Body of pancreas (tissue), 4 donors: ENCODE measurements at regions not wholly inside any gene's neighbourhood (a gene's known extent, or its start where the extent isn't known, plus 50 kb on each side); places are given as distances from the start of the nearest gene placed in this dataset.
"Not testable (repeated sequence)": the region's sequence is repeated elsewhere in the genome, so short reads cannot be mapped to it uniquely, and the experiment has no call there.

Experiments
- ATAC-seq: fragments of 150-250 bp; one replicate; pipeline ENCODE4 v1.9.1; 2016
- DNase-seq, 4 donors: peaks; one replicate each; pipeline ENCODE4 v3.0.0-alpha.2; 2019
- H3K27ac ChIP-seq, 4 donors: fragments of 200-600 bp; sonication (generic); 1 replicate in 3 of 4; 2 replicates in 1 of 4; pipeline versions ENCODE4 v1.5.1 to v1.6.1; 2016 to 2019; ENCODE audit warnings: mild to moderate bottlenecking in 1 of 4, mixed read lengths in 1 of 4, moderate library complexity in 1 of 4
- H3K27me3 ChIP-seq, 2 donors: fragments of 200-600 bp; sonication (generic); one replicate each; pipeline ENCODE4 v1.6.0; 2016; ENCODE audit warnings: mild to moderate bottlenecking in 1 of 2
- H3K36me3 ChIP-seq, 2 donors: fragments of 200-600 bp; sonication (generic); replicated peaks in 1 of 2; 2 replicates each; pipeline ENCODE4 v1.5.1; 2016; ENCODE audit warnings: low read depth in 2 of 2; ENCODE audit not compliant: insufficient read depth in 1 of 2
- H3K4me1 ChIP-seq: fragments of 200-600 bp; sonication (generic); one replicate; pipeline ENCODE4 v1.6.0; 2016
- H3K4me3 ChIP-seq, 2 donors: fragments of 200-600 bp; sonication (generic); 1 replicate in 1 of 2; 2 replicates in 1 of 2; pipeline ENCODE4 v1.5.1; 2016 to 2019
- H3K9me3 ChIP-seq, 3 donors: fragments of 200-600 bp; sonication (generic); 1 replicate in 2 of 3; 2 replicates in 1 of 3; pipeline ENCODE4 v1.5.1; 2016
- POLR2A ChIP-seq, 3 donors: fragments of 450-650 bp; IDR thresholded peaks; one replicate each; pipeline ENCODE4 v1.6.1; 2016; ENCODE audit warnings: antibody characterized with exemption in 3 of 3, mild to moderate bottlenecking in 2 of 3
- WGBS, 2 donors: methylation state at CpG; one replicate each; pipeline ENCODE4 v1.1.5; 2017; 5-methylcytosine and 5-hydroxymethylcytosine counted together
- intact Hi-C: fragments of 100-400 bp; cut with DNase I; formaldehyde crosslinking; loops from one replicate; pipeline ENCODE4 v1.15.1; 2023
- TF ChIP-seq, protein P1 (sequence below), 7 experiments: fragments of 450-650 bp in 4 of 7; fragments of 200-600 bp in 3 of 7; sonication (generic) in 3 of 7; IDR thresholded peaks; one replicate each; pipeline ENCODE4 v1.5.1; 2016 to 2019; ENCODE audit warnings: antibody characterized with exemption in 7 of 7

- TF ChIP-seq, protein P1, sequence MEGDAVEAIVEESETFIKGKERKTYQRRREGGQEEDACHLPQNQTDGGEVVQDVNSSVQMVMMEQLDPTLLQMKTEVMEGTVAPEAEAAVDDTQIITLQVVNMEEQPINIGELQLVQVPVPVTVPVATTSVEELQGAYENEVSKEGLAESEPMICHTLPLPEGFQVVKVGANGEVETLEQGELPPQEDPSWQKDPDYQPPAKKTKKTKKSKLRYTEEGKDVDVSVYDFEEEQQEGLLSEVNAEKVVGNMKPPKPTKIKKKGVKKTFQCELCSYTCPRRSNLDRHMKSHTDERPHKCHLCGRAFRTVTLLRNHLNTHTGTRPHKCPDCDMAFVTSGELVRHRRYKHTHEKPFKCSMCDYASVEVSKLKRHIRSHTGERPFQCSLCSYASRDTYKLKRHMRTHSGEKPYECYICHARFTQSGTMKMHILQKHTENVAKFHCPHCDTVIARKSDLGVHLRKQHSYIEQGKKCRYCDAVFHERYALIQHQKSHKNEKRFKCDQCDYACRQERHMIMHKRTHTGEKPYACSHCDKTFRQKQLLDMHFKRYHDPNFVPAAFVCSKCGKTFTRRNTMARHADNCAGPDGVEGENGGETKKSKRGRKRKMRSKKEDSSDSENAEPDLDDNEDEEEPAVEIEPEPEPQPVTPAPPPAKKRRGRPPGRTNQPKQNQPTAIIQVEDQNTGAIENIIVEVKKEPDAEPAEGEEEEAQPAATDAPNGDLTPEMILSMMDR (IDR thresholded peaks at IDR 0.05) = no peak
- no peak for TF ChIP-seq POLR2A (IDR thresholded peaks at IDR 0.05)
- ATAC-seq = no peak
- H3K27ac ChIP-seq = no peak overlapping the region
- H3K9me3 ChIP-seq = no peaks in the 10 kb centered on the region
- no peak overlapping the region for H3K4me3 ChIP-seq
- intact Hi-C loops = no loop called here
- no peak for DNase-seq
- H3K4me1 ChIP-seq = no peaks in the 10 kb centered on the region
- H3K36me3 ChIP-seq = no peaks in the 10 kb centered on the region
- no peaks in the 10 kb centered on the region for H3K27me3 ChIP-seq
Observed at GRCh38 chr18:1777843-1778242, 793.5 kb downstream of the METTL4 start.

DNA sequence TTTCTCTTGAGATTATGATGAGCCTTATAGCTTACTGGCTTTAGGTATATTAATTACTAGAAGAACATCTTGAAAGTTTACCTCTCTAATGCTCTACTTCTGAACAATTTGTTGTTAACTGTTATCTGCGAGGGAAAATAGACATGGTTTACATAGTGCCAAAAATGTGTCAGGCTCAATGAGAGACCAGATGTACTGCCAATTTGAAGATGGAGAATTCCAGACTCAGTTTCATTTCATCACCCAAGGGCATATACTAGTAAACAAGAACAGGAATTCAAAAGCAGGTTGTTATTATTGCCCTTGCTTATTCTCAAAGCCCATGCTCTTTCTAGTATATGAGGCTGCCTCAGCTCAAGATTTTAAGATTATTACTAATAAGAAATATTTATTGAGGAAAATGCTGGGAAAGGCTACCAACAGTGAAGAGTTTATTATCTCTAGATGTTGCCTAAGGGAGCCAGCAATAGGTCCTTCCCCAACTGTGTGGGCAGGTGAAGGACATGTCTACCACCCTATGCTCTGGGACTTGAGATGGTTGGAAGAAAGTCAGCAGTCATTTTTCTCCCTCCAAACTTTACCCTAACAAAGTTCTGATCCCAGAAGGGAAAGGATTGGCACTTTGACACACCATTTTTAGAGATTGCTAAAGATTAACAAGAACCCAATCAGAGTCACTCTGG lies 792.7 kb downstream of the METTL4 start:
- H3K9me3 ChIP-seq = no peaks in the 10 kb centered on the region
- H3K27ac ChIP-seq = no peak overlapping the region
- H3K4me1 ChIP-seq = no peaks in the 10 kb centered on the region
- H3K4me3 ChIP-seq = no peak overlapping the region
- no peaks in the 10 kb centered on the region for H3K27me3 ChIP-seq
- intact Hi-C loops = no loop called here
- DNase-seq (no peak), ATAC-seq (no peak)
- 14 to 41% methylated on average over 1 of the region's 1 CpG for WGBS, 2 donors
- no peak for TF ChIP-seq POLR2A (IDR thresholded peaks at IDR 0.05)
- TF ChIP-seq, protein P1 (IDR thresholded peaks at IDR 0.05) = no peak
- no peaks in the 10 kb centered on the region for H3K36me3 ChIP-seq

DNA sequence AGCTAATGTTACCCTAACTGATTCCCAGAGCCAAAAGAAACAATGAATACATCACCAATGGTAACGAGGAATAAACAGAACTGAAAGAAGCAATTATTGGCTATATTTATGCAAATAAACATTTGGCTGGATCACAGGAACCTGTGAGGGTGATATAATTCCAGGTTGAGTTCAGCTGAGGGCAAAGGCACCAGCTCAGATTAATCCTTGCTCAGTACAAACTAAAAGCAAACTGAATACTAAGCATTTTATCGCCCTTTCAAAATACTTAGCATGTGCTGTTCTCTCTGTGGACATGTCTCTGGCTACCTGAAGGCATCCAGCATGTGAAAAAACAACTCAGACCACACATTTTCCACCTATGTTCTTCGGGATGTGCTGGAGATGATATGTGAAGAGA lies 791.7 kb downstream of the METTL4 start:
- H3K27ac ChIP-seq = no peak overlapping the region
- no peaks in the 10 kb centered on the region for H3K27me3 ChIP-seq
- WGBS, 2 donors = 47 to 48% methylated on average over 3 of the region's 3 CpGs
- TF ChIP-seq POLR2A (IDR thresholded peaks at IDR 0.05) = no peak
- TF ChIP-seq, protein P1 (IDR thresholded peaks at IDR 0.05) = no peak
- H3K36me3 ChIP-seq = no peaks in the 10 kb centered on the region
- ATAC-seq = no peak
- H3K4me3 ChIP-seq = no peak overlapping the region
- H3K9me3 ChIP-seq = no peaks in the 10 kb centered on the region
- no peak for DNase-seq
- no peaks in the 10 kb centered on the region for H3K4me1 ChIP-seq
- intact Hi-C loops = no loop called here

GRCh38 chr18:1784113-1784512 lies 787.2 kb downstream of the METTL4 start:
- intact Hi-C loops = no loop called here
- TF ChIP-seq, protein P1 (IDR thresholded peaks at IDR 0.05) = no peak
- H3K9me3 ChIP-seq = no peaks in the 10 kb centered on the region
- 71 to 76% methylated on average over 4 to 5 of the region's 5 CpGs for WGBS, 2 donors
- ATAC-seq (no peak), DNase-seq (no peak)
- H3K27me3 ChIP-seq = no peaks in the 10 kb centered on the region
- H3K27ac ChIP-seq = no peak overlapping the region
- no peaks in the 10 kb centered on the region for H3K36me3 ChIP-seq
- H3K4me1 ChIP-seq = no peaks in the 10 kb centered on the region
- no peak overlapping the region for H3K4me3 ChIP-seq

- 45 to 49% methylated on average over 4 of the region's 4 CpGs for WGBS, 2 donors
- ATAC-seq, H3K36me3 ChIP-seq, intact Hi-C loops, H3K9me3 ChIP-seq, H3K4me3 ChIP-seq, H3K4me1 ChIP-seq, H3K27me3 ChIP-seq, DNase-seq, H3K27ac ChIP-seq: not testable (repeated sequence)
Observed at GRCh38 chr18:1785980-1786379, 785.3 kb downstream of the METTL4 start.
